Bronchial epithelial cell (primary cell): ENCODE measurements at regions not wholly inside any gene's neighbourhood (a gene's known extent, or its start where the extent isn't known, plus 50 kb on each side); places are given as distances from the start of the nearest gene placed in this dataset.

Experiments used
- DNase-seq: peaks from one replicate; pipeline ENCODE4 v3.0.0-alpha.2; 2010; ENCODE audit warnings: low read depth
- FAIRE-seq: peaks from 2 replicates; lab custom pipeline; 2011; peaks lifted over from hg19 to GRCh38; lab: Jason Lieb, UNC
- H3K27me3 ChIP-seq: 2 replicates; pipeline ENCODE4 v1.5.1; 2011; ENCODE audit warnings: low read length; ENCODE audit not compliant: control insufficient read depth, insufficient read depth
- H3K36me3 ChIP-seq: 2 replicates; pipeline ENCODE4 v1.5.1; 2011; ENCODE audit warnings: low read length; ENCODE audit not compliant: control insufficient read depth, insufficient read depth
- H3K4me3 ChIP-seq: 2 replicates; pipeline ENCODE4 v1.5.1; 2011; ENCODE audit warnings: mild to moderate bottlenecking, low read depth, low read length, control low read depth
- TF ChIP-seq, protein P1 (sequence below): IDR thresholded peaks from 2 replicates; pipeline ENCODE4 v1.5.1; 2011; ENCODE audit warnings: mild to moderate bottlenecking, moderate library complexity, low read length, control low read depth, inconsistent platforms; ENCODE audit not compliant: insufficient read depth, severe bottlenecking

DNA sequence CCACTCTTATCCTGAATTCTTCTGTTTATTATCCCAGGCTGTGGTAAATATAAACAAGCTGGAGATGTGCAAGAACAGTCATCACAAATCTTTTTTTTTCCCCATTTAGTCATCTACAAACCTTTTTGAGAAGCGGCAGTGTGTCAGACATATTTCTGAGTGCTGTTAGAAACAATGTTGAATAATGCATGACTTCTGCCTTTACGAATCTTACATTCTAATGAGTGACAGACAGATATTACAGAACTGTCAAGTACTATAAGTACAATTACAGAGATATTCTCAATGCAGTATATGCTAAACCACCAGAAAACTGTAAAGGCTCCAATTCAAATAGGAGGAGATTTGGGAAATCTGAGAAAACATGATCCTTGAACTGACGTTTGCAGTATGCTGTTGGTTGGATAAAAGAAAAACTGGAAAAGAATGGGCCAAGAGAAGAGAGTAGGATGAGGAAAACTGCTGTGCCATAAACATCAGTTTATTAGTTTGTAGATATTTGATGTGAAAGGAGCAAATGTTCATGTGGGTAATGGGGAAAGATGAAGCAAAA is 379.5 kb upstream of the SLC8A1 start:
- TF ChIP-seq, protein P1, sequence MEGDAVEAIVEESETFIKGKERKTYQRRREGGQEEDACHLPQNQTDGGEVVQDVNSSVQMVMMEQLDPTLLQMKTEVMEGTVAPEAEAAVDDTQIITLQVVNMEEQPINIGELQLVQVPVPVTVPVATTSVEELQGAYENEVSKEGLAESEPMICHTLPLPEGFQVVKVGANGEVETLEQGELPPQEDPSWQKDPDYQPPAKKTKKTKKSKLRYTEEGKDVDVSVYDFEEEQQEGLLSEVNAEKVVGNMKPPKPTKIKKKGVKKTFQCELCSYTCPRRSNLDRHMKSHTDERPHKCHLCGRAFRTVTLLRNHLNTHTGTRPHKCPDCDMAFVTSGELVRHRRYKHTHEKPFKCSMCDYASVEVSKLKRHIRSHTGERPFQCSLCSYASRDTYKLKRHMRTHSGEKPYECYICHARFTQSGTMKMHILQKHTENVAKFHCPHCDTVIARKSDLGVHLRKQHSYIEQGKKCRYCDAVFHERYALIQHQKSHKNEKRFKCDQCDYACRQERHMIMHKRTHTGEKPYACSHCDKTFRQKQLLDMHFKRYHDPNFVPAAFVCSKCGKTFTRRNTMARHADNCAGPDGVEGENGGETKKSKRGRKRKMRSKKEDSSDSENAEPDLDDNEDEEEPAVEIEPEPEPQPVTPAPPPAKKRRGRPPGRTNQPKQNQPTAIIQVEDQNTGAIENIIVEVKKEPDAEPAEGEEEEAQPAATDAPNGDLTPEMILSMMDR: no peak
- Histone ChIP-seq H3K27me3 (no peaks in the 10 kb centered on the region), H3K36me3 (no peaks in the 10 kb centered on the region), H3K4me3 (no peak overlapping the region)
- FAIRE-seq (no peak), DNase-seq (no peak)

- Histone ChIP-seq H3K4me3 (no peak overlapping the region), H3K27me3 (no peaks in the 10 kb centered on the region), H3K36me3 (no peaks in the 10 kb centered on the region)
- TF ChIP-seq, protein P1: no peak
- DNase-seq: no peak
- FAIRE-seq: no peak
Observed at GRCh38 chr2:40841856-40842255, 390.0 kb upstream of the SLC8A1 start.

- peak; percentile 7 for FAIRE-seq
Observed at GRCh38 chr2:40844353-40845277, 392.7 kb upstream of the SLC8A1 start.

DNA sequence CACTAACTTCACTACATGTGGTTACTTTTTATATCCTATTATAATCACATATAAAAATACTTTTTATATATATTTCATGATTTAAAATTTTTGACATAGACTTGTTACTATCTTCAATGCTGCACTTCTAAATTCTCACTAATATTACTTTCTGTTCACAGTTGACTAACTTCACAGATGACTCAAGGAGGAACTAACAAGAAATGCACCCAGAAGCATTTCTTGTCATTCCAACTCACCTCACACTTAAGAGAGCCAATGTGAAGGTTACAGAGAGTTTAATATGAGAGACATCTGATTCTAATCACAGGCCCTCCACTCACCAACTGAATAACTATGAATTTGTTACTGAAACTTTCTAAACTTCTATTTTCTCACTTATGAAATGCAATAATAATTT is 399.8 kb upstream of the SLC8A1 start:
- no peaks in the 10 kb centered on the region for H3K27me3 ChIP-seq
- no peak overlapping the region for H3K4me3 ChIP-seq
- FAIRE-seq (no peak), DNase-seq (peak; percentile 12)
- TF ChIP-seq, protein P1: no peak
- H3K36me3 ChIP-seq: no peaks in the 10 kb centered on the region

More at GRCh38 chr2:40844353-40845277, 392.7 kb upstream of the SLC8A1 start:
- peak; percentile 69 for DNase-seq
- TF ChIP-seq, protein P1: peak; percentile 45
- no peaks in the 10 kb centered on the region for H3K27me3 ChIP-seq
- H3K36me3 ChIP-seq: no peaks in the 10 kb centered on the region
- H3K4me3 ChIP-seq: no peak overlapping the region

DNA sequence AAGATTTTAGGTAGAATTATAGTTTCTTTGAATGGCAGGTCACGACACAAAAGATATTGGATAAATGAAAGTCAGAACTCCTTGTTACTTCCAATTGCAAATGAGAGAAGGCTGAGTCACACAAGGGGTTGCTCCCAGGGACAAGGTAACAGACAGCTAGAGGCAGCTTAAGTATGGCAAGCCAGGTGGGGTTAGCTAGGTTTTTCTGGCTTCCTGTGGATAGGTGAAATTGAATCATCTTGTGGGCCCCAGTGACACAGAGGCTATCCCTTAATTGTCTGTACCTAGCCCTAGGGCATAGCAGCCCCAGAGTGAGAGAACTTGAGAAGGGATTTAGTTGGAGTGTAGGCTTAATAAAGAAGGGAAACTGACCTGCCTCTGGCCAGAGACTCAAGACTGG is 407.7 kb upstream of the SLC8A1 start:
- TF ChIP-seq, protein P1: no peak
- no peaks in the 10 kb centered on the region for H3K36me3 ChIP-seq
- no peaks in the 10 kb centered on the region for H3K27me3 ChIP-seq
- no peak for FAIRE-seq
- H3K4me3 ChIP-seq: no peak overlapping the region
- DNase-seq: peak; percentile 65
